H1 (cell line): ENCODE measurements at regions not wholly inside any gene's neighbourhood (a gene's known extent, or its start where the extent isn't known, plus 50 kb on each side); places are given as distances from the start of the nearest gene placed in this dataset.
A peak's percentile ranks its signal among the peaks of the same experiment; 100 is the strongest.

Experiments
- CTCF ChIA-PET: fragments of 300-600 bp; sonication (Branson Sonifier 250); formaldehyde crosslinking; loops from one replicate; lab custom pipeline; 2021; ENCODE audit not compliant: partially characterized antibody; lab: Charles Lee
- POLR2A ChIA-PET: fragments of 300-600 bp; sonication (Branson Sonifier 250); formaldehyde crosslinking; loops from one replicate; lab custom pipeline; 2021; ENCODE audit warnings: inconsistent platforms; ENCODE audit not compliant: partially characterized antibody; lab: Charles Lee
- DNase-seq, 2 experiments: peaks; one replicate each; pipeline versions ENCODE4 v3.0.0 to v3.0.0-alpha.2; 2010 to 2022; ENCODE audit warnings: low spot score in 2 of 2, low read depth in 1 of 2, mixed read lengths in 1 of 2
- FAIRE-seq: peaks from 2 replicates; lab custom pipeline; 2011; peaks lifted over from hg19 to GRCh38; lab: Jason Lieb, UNC
- H2AFZ ChIP-seq: 2 replicates; pipeline ENCODE4 v1.8.1; 2012; ENCODE audit warnings: low read length, inconsistent platforms
- H2AK5ac ChIP-seq: 2 replicates; pipeline ENCODE4 v1.6.1; 2013; ENCODE audit warnings: low read depth, low read length
- H2BK120ac ChIP-seq: replicated peaks from 2 replicates; pipeline ENCODE3; 2013; ENCODE audit warnings: low read depth, low read length, inconsistent platforms
- H2BK12ac ChIP-seq: 2 replicates; pipeline ENCODE4 v1.6.1; 2013; ENCODE audit warnings: low read depth, low read length
- H2BK15ac ChIP-seq: 2 replicates; pipeline ENCODE4 v1.6.1; 2013; ENCODE audit warnings: low read length
- H2BK20ac ChIP-seq: 2 replicates; pipeline ENCODE4 v1.6.1; 2013; ENCODE audit warnings: low read length
- H2BK5ac ChIP-seq: 2 replicates; pipeline ENCODE4 v1.6.1; 2013; ENCODE audit warnings: low read depth, low read length
- H3K14ac ChIP-seq: 2 replicates; pipeline ENCODE4 v1.6.1; 2013; ENCODE audit warnings: inconsistent platforms; ENCODE audit not compliant: insufficient read length
- H3K18ac ChIP-seq: 2 replicates; pipeline ENCODE4 v1.6.1; 2013; ENCODE audit warnings: low read length; ENCODE audit errors: extremely low read depth
- H3K23ac ChIP-seq: 2 replicates; pipeline ENCODE4 v1.6.1; 2013; ENCODE audit warnings: inconsistent platforms; ENCODE audit not compliant: insufficient read length
- H3K23me2 ChIP-seq: 2 replicates; pipeline ENCODE4 v1.6.1; 2013; ENCODE audit warnings: low read depth, low read length
- H3K27ac ChIP-seq: 2 replicates; pipeline ENCODE4 v1.6.1; 2011; ENCODE audit warnings: low read depth, low read length, inconsistent platforms
- H3K27me3 ChIP-seq, 4 experiments: replicated peaks in 1 of 4; 1 replicate in 1 of 4; 2 replicates in 3 of 4; pipeline versions ENCODE4 v1.6.1 to v1.8.1; 2011 to 2013; ENCODE audit warnings: low read length in 3 of 4, mild to moderate bottlenecking in 3 of 4, inconsistent platforms in 2 of 4, mixed read lengths in 2 of 4, moderate library complexity in 1 of 4; ENCODE audit not compliant: control insufficient read depth in 3 of 4, insufficient read depth in 3 of 4; ENCODE audit errors: extremely low read depth in 1 of 4
- H3K36me3 ChIP-seq, 4 experiments: 2 replicates each; pipeline versions ENCODE4 v1.6.1 to v1.8.1; 2011 to 2013; ENCODE audit warnings: mild to moderate bottlenecking in 4 of 4, low read length in 3 of 4, moderate library complexity in 2 of 4, control low read depth in 1 of 4, inconsistent platforms in 1 of 4; ENCODE audit not compliant: insufficient read depth in 4 of 4, control insufficient read depth in 2 of 4
- H3K4ac ChIP-seq: replicated peaks from 2 replicates; pipeline ENCODE3; 2013; ENCODE audit warnings: low read length, low read depth, mixed read lengths, inconsistent platforms; ENCODE audit not compliant: insufficient read length
- H3K4me1 ChIP-seq, 4 experiments: replicated peaks in 1 of 4; 1 replicate in 1 of 4; 2 replicates in 3 of 4; pipeline versions ENCODE4 v1.6.1 to v1.8.1; 2011 to 2013; ENCODE audit warnings: low read length in 3 of 4, inconsistent platforms in 2 of 4, mixed read lengths in 1 of 4; ENCODE audit not compliant: insufficient read depth in 4 of 4, control insufficient read depth in 3 of 4
- H3K4me2 ChIP-seq, 2 experiments: 2 replicates each; pipeline versions ENCODE4 v1.6.1 to v1.8.1; 2011 to 2013; ENCODE audit warnings: low read depth in 2 of 2, low read length in 2 of 2, control low read depth in 1 of 2, inconsistent platforms in 1 of 2, mild to moderate bottlenecking in 1 of 2; ENCODE audit not compliant: insufficient read depth in 1 of 2
- H3K4me3 ChIP-seq, 4 experiments: fragments of 200-600, 300-600 bp in 1 of 4; sonication (generic), shearing (Covaris generic), sonication (Bioruptor Twin) in 1 of 4; 2 replicates each; pipeline versions ENCODE4 v1.5.1 to v1.8.1; 2011 to 2016; ENCODE audit warnings: low read length in 4 of 4, low read depth in 3 of 4, control low read depth in 2 of 4, inconsistent platforms in 2 of 4, mild to moderate bottlenecking in 2 of 4, mixed read lengths in 1 of 4, moderate library complexity in 1 of 4; ENCODE audit not compliant: insufficient read depth in 2 of 4; ENCODE audit errors: extremely low read depth in 1 of 4
- H3K56ac ChIP-seq: replicated peaks from 2 replicates; pipeline ENCODE3; 2013; ENCODE audit warnings: low read depth, mild to moderate bottlenecking, mixed read lengths, low read length, inconsistent platforms; ENCODE audit not compliant: insufficient read length
- H3K79me1 ChIP-seq: 2 replicates; pipeline ENCODE4 v1.6.1; 2013; ENCODE audit warnings: low read depth, low read length, control low read depth
- H3K79me2 ChIP-seq, 2 experiments: 2 replicates each; pipeline versions ENCODE4 v1.6.1 to v1.8.1; 2012 to 2013; ENCODE audit warnings: low read length in 2 of 2, mild to moderate bottlenecking in 2 of 2, inconsistent platforms in 1 of 2; ENCODE audit not compliant: insufficient read depth in 2 of 2, control insufficient read depth in 1 of 2
- H3K9ac ChIP-seq, 4 experiments: replicated peaks in 1 of 4; 1 replicate in 1 of 4; 2 replicates in 3 of 4; pipeline versions ENCODE4 v1.6.1 to v1.8.1; 2011 to 2013; ENCODE audit warnings: low read depth in 3 of 4, low read length in 3 of 4, control low read depth in 2 of 4, mild to moderate bottlenecking in 2 of 4, moderate library complexity in 2 of 4, inconsistent platforms in 1 of 4; ENCODE audit errors: extremely low read depth in 1 of 4
- H3K9me3 ChIP-seq, 2 experiments: 2 replicates each; pipeline versions ENCODE4 v1.6.1 to v1.8.1; 2012 to 2013; ENCODE audit warnings: mild to moderate bottlenecking in 2 of 2, moderate library complexity in 2 of 2, control low read depth in 1 of 2, inconsistent platforms in 1 of 2, low read depth in 1 of 2, low read length in 1 of 2, mixed read lengths in 1 of 2; ENCODE audit not compliant: insufficient read depth in 2 of 2
- H4K20me1 ChIP-seq, 2 experiments: replicated peaks in 1 of 2; 2 replicates each; pipeline versions ENCODE3 to v1.8.1; 2011 to 2013; ENCODE audit warnings: inconsistent platforms in 2 of 2, low read length in 2 of 2, mild to moderate bottlenecking in 1 of 2; ENCODE audit not compliant: insufficient read depth in 2 of 2, control insufficient read depth in 1 of 2
- H4K5ac ChIP-seq: 2 replicates; pipeline ENCODE4 v1.6.1; 2013; ENCODE audit warnings: low read length, low read depth, mixed read lengths, inconsistent platforms; ENCODE audit not compliant: insufficient read length
- H4K8ac ChIP-seq: 2 replicates; pipeline ENCODE4 v1.8.0; 2013; ENCODE audit warnings: mild to moderate bottlenecking, moderate library complexity, low read length, inconsistent platforms; ENCODE audit not compliant: insufficient read depth; ENCODE audit errors: extremely low read depth
- H4K91ac ChIP-seq: replicated peaks from 2 replicates; pipeline ENCODE3; 2013; ENCODE audit warnings: low read length, mixed read lengths, inconsistent platforms; ENCODE audit not compliant: insufficient read length
- ASH2L ChIP-seq: fragments of 200-600, 300-600 bp; sonication (generic); IDR thresholded peaks from one replicate; pipeline ENCODE4 v1.7.1; 2017; ENCODE audit warnings: low read length
- BRCA1 ChIP-seq: IDR thresholded peaks from 2 replicates; pipeline ENCODE4 v1.6.1; 2012; ENCODE audit warnings: low read depth, low read length, improper control_type of control experiment
- CHD2 ChIP-seq: IDR thresholded peaks from 2 replicates; pipeline ENCODE4 v1.6.1; 2012; ENCODE audit warnings: low read length, improper control_type of control experiment
- EP300 ChIP-seq, 2 experiments: IDR thresholded peaks; 1 replicate in 1 of 2; 2 replicates in 1 of 2; pipeline ENCODE4 v1.6.1; 2011 to 2012; ENCODE audit warnings: low read depth in 2 of 2, low read length in 2 of 2, mild to moderate bottlenecking in 2 of 2, borderline replicate concordance in 1 of 2, inconsistent platforms in 1 of 2, moderate library complexity in 1 of 2
- GABPA ChIP-seq: IDR thresholded peaks from 2 replicates; pipeline ENCODE4 v1.6.1; 2011; ENCODE audit warnings: mild to moderate bottlenecking, low read length, moderate library complexity, borderline replicate concordance; ENCODE audit not compliant: insufficient read depth
- JUND ChIP-seq: IDR thresholded peaks from 2 replicates; pipeline ENCODE4 v1.6.1; 2011; ENCODE audit warnings: mild to moderate bottlenecking, improper control_type of control experiment, low read length
- NRF1 ChIP-seq: IDR thresholded peaks from 2 replicates; pipeline ENCODE4 v1.6.1; 2011; ENCODE audit warnings: mild to moderate bottlenecking, low read depth, low read length, improper control_type of control experiment
- SP1 ChIP-seq: IDR thresholded peaks from 2 replicates; pipeline ENCODE4 v1.6.1; 2011; ENCODE audit warnings: low read depth, low read length
- SP4 ChIP-seq: IDR thresholded peaks from 2 replicates; pipeline ENCODE4 v1.6.1; 2012; ENCODE audit warnings: low read length, inconsistent platforms
- TAF1 ChIP-seq: IDR thresholded peaks from 2 replicates; pipeline ENCODE4 v1.6.1; 2011; ENCODE audit warnings: mild to moderate bottlenecking, low read depth, low read length
- WGBS, 2 experiments: shearing (Covaris generic) in 1 of 2; methylation state at CpG; one replicate each; pipeline versions ENCODE4 v1.1.6 to v1.1.7; 2013 to 2015; ENCODE audit warnings: low lambda C conversion rate in 2 of 2, mixed read lengths in 2 of 2, inconsistent platforms in 1 of 2, low coverage in 1 of 2, missing lambda C conversion rate in 1 of 2; ENCODE audit not compliant: insufficient replicate concordance in 2 of 2, insufficient coverage in 1 of 2, insufficient read length in 1 of 2; ENCODE audit errors: extremely low coverage in 1 of 2, missing lambda C conversion rate in 1 of 2; 5-methylcytosine and 5-hydroxymethylcytosine counted together
- TF ChIP-seq, protein P1 (sequence below), 3 experiments: IDR thresholded peaks; 1 replicate in 2 of 3; 2 replicates in 1 of 3; pipeline versions ENCODE4 v1.5.1 to v1.6.1; 2011; ENCODE audit warnings: low read length in 3 of 3, mild to moderate bottlenecking in 3 of 3, inconsistent platforms in 2 of 3, low read depth in 1 of 3, moderate library complexity in 1 of 3; ENCODE audit not compliant: insufficient read depth in 1 of 3; ENCODE audit errors: control extremely low read depth in 1 of 3

DNA sequence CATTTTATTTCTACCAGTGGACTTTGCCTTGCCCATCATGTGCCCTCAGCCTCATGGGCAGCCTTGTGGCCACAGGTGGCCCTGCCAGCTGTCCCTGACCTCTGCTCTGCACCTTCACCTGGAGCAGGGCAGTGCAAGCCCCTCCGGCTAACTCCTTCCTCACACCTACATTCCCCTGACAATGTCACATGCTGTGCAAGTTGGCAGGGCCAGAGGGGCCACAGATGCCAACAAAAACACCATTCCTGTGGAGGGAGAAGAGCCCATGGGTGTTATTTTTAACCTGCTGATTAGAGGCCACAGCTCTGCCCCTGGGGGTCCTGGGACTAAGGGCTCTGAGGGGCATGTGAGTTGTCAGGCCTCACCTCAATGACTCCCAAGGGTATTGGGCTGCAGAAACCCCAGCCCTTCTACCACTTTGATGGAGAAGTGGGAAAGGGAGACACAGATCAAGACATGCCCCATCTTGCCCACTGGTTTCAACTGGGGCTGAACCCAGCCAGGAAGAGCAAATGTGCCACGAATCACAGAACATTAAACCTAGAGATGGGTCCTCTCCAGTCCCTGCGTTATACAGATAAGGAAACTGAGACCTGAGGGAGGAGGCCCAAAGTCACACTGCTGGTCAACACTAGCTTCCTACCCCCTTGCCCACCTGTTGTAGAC lies 65.0 kb downstream of the MRPL14 start:
- no peaks in the 10 kb centered on the region; a peak in 1 of 7 replicates for H3K27me3 ChIP-seq
- 94% methylated on average over 3 of the region's 3 CpGs; no CpG with 5 or more reads in 1 of the 2 experiments for WGBS, 2 experiments
- peak overlapping the region; percentile 75; the same call in 1 of the 2 replicates for H2BK5ac ChIP-seq
- H4K5ac ChIP-seq = no peak overlapping the region
- peak overlapping the region; percentile 5; the same call in 1 of the 2 replicates for H4K8ac ChIP-seq
- no peaks in the 10 kb centered on the region for H3K23me2 ChIP-seq
- no peak overlapping the region for H3K9ac ChIP-seq
- no peak overlapping the region for H3K27ac ChIP-seq
- no peaks in the 10 kb centered on the region for H3K36me3 ChIP-seq
- peak overlapping the region; percentile 48; the same call in 1 of the 2 replicates for H3K18ac ChIP-seq
- ChIA-PET CTCF (interaction anchor here (0.7 to 23.4 kb wide), 55 partner anchors 11 to 393 kb away, joined by 3 to 331 read pairs (median 4); partner anchors contain the start of gene VEGFA), POLR2A (interaction anchor here (0.6 to 3.7 kb wide), 7 partner anchors 10 to 322 kb away, joined by 3 to 16 read pairs (median 4); no protein-coding TSS in a partner anchor)
- H3K23ac ChIP-seq = no peak overlapping the region
- H3K4me2 ChIP-seq = no peak overlapping the region
- H4K20me1 ChIP-seq = no peaks in the 10 kb centered on the region
- peak overlapping the region; percentile 95; the same call in 1 of the 2 replicates for H2BK15ac ChIP-seq
- no peaks in the 10 kb centered on the region for H3K79me1 ChIP-seq
- no peaks in the 10 kb centered on the region for H3K9me3 ChIP-seq
- peak overlapping the region; percentile 88; the same call in 1 of the 2 replicates for H2BK12ac ChIP-seq
- H3K14ac ChIP-seq = no peak overlapping the region
- H2BK120ac ChIP-seq = no peak overlapping the region
- peak overlapping the region; percentile 80 for H4K91ac ChIP-seq
- H3K4ac ChIP-seq = peak overlapping the region; percentile 44
- H2AK5ac ChIP-seq = peak overlapping the region; percentile 75; the same call in 1 of the 2 replicates
- DNase-seq (no peak), FAIRE-seq (no peak)
- peaks cover 0 to 4% (median 0%) of the 10 kb centered on the region in 4 experiments; a peak in 3 of 7 replicates for H3K4me1 ChIP-seq
- H3K56ac ChIP-seq = no peak overlapping the region
- no peak overlapping the region for H2AFZ ChIP-seq
- no peak overlapping the region for H3K4me3 ChIP-seq
- H2BK20ac ChIP-seq = peak overlapping the region; percentile 77; the same call in 1 of the 2 replicates
- no peaks in the 10 kb centered on the region for H3K79me2 ChIP-seq
- TF ChIP-seq ASH2L (no peak), CHD2 (no peak), TAF1 (no peak), SP1 (no peak), SP4 (no peak), BRCA1 (no peak), GABPA (no peak), EP300 (IDR thresholded peaks at IDR 0.05; ENCODE audit: borderline replicate concordance in 1 of 2, low read depth in 2 of 2, low read length in 2 of 2) (no peak), JUND (no peak), NRF1 (no peak)
- TF ChIP-seq, protein P1, sequence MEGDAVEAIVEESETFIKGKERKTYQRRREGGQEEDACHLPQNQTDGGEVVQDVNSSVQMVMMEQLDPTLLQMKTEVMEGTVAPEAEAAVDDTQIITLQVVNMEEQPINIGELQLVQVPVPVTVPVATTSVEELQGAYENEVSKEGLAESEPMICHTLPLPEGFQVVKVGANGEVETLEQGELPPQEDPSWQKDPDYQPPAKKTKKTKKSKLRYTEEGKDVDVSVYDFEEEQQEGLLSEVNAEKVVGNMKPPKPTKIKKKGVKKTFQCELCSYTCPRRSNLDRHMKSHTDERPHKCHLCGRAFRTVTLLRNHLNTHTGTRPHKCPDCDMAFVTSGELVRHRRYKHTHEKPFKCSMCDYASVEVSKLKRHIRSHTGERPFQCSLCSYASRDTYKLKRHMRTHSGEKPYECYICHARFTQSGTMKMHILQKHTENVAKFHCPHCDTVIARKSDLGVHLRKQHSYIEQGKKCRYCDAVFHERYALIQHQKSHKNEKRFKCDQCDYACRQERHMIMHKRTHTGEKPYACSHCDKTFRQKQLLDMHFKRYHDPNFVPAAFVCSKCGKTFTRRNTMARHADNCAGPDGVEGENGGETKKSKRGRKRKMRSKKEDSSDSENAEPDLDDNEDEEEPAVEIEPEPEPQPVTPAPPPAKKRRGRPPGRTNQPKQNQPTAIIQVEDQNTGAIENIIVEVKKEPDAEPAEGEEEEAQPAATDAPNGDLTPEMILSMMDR (IDR thresholded peaks at IDR 0.05; ENCODE audit: control extremely low read depth in 1 of 3, insufficient read depth in 1 of 3, low read depth in 1 of 3, low read length in 3 of 3) = no peak
